ENCODE measurements at regions not wholly inside any gene's neighbourhood (a gene's known extent, or its start where the extent isn't known, plus 50 kb on each side); places are given as distances from the start of the nearest gene placed in this dataset.

- no peaks in the 10 kb centered on the region for H3K9me3 Mint-ChIP-seq (ENCODE audit: low read depth)
- peak overlapping the region; percentile 47 for H3K27ac Mint-ChIP-seq
- H3K4me3 Mint-ChIP-seq (ENCODE audit: low read depth), result no peak overlapping the region
- DNase-seq (ENCODE audit: low spot score, unreplicated experiment), result no peak
- no peak for TF ChIP-seq CTCF (IDR thresholded peaks at IDR 0.05; ENCODE audit: unreplicated experiment)
- H3K27me3 Mint-ChIP-seq, result no peaks in the 10 kb centered on the region
- H3K36me3 Mint-ChIP-seq (ENCODE audit: insufficient read depth), result no peaks in the 10 kb centered on the region
- peaks cover 23% of the 10 kb centered on the region for H3K4me1 Mint-ChIP-seq (ENCODE audit: low read depth)
These were observed 713.7 kb upstream of the EPHA7 start for GRCh38 chr6:94133106-94133505.

- no peak for DNase-seq (ENCODE audit: low spot score, unreplicated experiment)
- no peak for TF ChIP-seq CTCF (IDR thresholded peaks at IDR 0.05; ENCODE audit: unreplicated experiment)
- Mint-ChIP-seq H3K36me3 (ENCODE audit: insufficient read depth) (no peaks in the 10 kb centered on the region), H3K27me3 (no peaks in the 10 kb centered on the region), H3K9me3 (ENCODE audit: low read depth) (no peaks in the 10 kb centered on the region), H3K4me3 (ENCODE audit: low read depth) (no peak overlapping the region), H3K4me1 (ENCODE audit: low read depth) (peaks cover 23% of the 10 kb centered on the region), H3K27ac (no peak overlapping the region)
These were observed 711.9 kb upstream of the EPHA7 start for GRCh38 chr6:94131271-94131670.

- H3K36me3 Mint-ChIP-seq (ENCODE audit: insufficient read depth), result no peaks in the 10 kb centered on the region
- DNase-seq (ENCODE audit: low spot score, unreplicated experiment), result no peak
- H3K27me3 Mint-ChIP-seq, result no peaks in the 10 kb centered on the region
- peak overlapping the region; percentile 39 for H3K27ac Mint-ChIP-seq
- TF ChIP-seq CTCF (IDR thresholded peaks at IDR 0.05; ENCODE audit: unreplicated experiment), result no peak
- no peaks in the 10 kb centered on the region for H3K9me3 Mint-ChIP-seq (ENCODE audit: low read depth)
- H3K4me1 Mint-ChIP-seq (ENCODE audit: low read depth), result peaks cover 23% of the 10 kb centered on the region
- no peak overlapping the region for H3K4me3 Mint-ChIP-seq (ENCODE audit: low read depth)
These were observed 711.1 kb upstream of the EPHA7 start for GRCh38 chr6:94130478-94130877.

GRCh38 chr6:94129926-94130325 is 710.6 kb upstream of the EPHA7 start:
- Mint-ChIP-seq H3K4me3 (ENCODE audit: low read depth) (no peak overlapping the region), H3K4me1 (ENCODE audit: low read depth) (peaks cover 23% of the 10 kb centered on the region), H3K27ac (no peak overlapping the region), H3K36me3 (ENCODE audit: insufficient read depth) (no peaks in the 10 kb centered on the region), H3K27me3 (no peaks in the 10 kb centered on the region), H3K9me3 (ENCODE audit: low read depth) (no peaks in the 10 kb centered on the region)
- TF ChIP-seq CTCF (IDR thresholded peaks at IDR 0.05; ENCODE audit: unreplicated experiment), result no peak
- no peak for DNase-seq (ENCODE audit: low spot score, unreplicated experiment)

GRCh38 chr6:94127716-94128115 is 708.4 kb upstream of the EPHA7 start:
- Mint-ChIP-seq H3K4me1 (ENCODE audit: low read depth) (peaks cover 15% of the 10 kb centered on the region), H3K36me3 (ENCODE audit: insufficient read depth) (no peaks in the 10 kb centered on the region), H3K27me3 (no peaks in the 10 kb centered on the region), H3K4me3 (ENCODE audit: low read depth) (no peak overlapping the region), H3K9me3 (ENCODE audit: low read depth) (no peaks in the 10 kb centered on the region), H3K27ac (no peak overlapping the region)
- no peak for DNase-seq (ENCODE audit: low spot score, unreplicated experiment)
- no peak for TF ChIP-seq CTCF (IDR thresholded peaks at IDR 0.05; ENCODE audit: unreplicated experiment)

Measured in progenitor cell of endocrine pancreas (in vitro differentiated cells).